ENCODE measurements at regions not wholly inside any gene's neighbourhood (a gene's known extent, or its start where the extent isn't known, plus 50 kb on each side); places are given as distances from the start of the nearest gene placed in this dataset.

DNA sequence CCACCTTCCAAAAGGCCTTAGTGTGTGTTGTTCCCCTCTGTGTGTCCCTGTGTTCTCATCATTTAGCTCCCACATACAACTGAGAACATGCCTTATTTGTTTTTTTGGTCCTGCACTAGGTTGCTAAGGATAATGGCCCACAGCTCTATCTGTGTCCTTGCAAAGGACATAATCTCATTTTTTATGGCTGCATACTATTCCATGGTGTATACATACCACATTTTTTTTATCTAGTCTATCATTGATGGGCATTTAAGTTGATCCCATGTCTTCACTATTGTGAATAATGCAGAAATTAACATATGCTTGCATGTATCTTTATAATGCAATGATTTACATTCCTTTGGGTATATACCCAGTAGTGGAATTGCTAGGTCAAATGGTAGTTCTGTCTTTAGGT, 645.7 kb downstream of the PDCD6IP start:
- Histone ChIP-seq H3K9ac (ENCODE audit: low read length) (no peak overlapping the region), H3K4me2 (ENCODE audit: low read length) (no peak overlapping the region), H3K4ac (ENCODE audit: low read depth, low read length) (no peak overlapping the region), H3K23ac (ENCODE audit: low read length) (no peak overlapping the region), H2BK12ac (ENCODE audit: low read length) (no peak overlapping the region), H3K79me2 (ENCODE audit: control insufficient read depth, insufficient read depth, low read length, poor library complexity) (no peaks in the 10 kb centered on the region), H3K14ac (ENCODE audit: low read length) (no peak overlapping the region), H2AFZ (ENCODE audit: insufficient read depth, low read length, poor library complexity) (no peak overlapping the region), H2BK120ac (ENCODE audit: insufficient read depth, low read length, poor library complexity) (no peak overlapping the region), H4K8ac (ENCODE audit: low read depth, low read length) (no peak overlapping the region), H3K79me1 (ENCODE audit: low read length) (no peaks in the 10 kb centered on the region), H4K91ac (ENCODE audit: low read depth, low read length) (no peak overlapping the region), H3K4me1 (ENCODE audit: control insufficient read depth in 1 of 2, insufficient read depth in 2 of 2, low read length in 2 of 2) (no peaks in the 10 kb centered on the region), H3K4me3 (ENCODE audit: low read depth, low read length) (no peak overlapping the region), H2BK5ac (ENCODE audit: low read depth, low read length, poor library complexity) (no peak overlapping the region), H4K12ac (ENCODE audit: low read depth, low read length) (no peak overlapping the region), H3K27me3 (ENCODE audit: insufficient read depth, low read length) (no peaks in the 10 kb centered on the region), H3K36me3 (ENCODE audit: control insufficient read depth in 1 of 2, insufficient read depth in 2 of 2, low read length in 2 of 2) (no peaks in the 10 kb centered on the region), H2AK5ac (ENCODE audit: low read length) (no peak overlapping the region), H3K27ac (ENCODE audit: low read depth, low read length) (no peak overlapping the region), H3K9me3 (ENCODE audit: insufficient read depth, low read depth, low read length) (no peaks in the 10 kb centered on the region), H3K18ac (ENCODE audit: low read length) (no peak overlapping the region)
- DNase-seq = no peak

DNA sequence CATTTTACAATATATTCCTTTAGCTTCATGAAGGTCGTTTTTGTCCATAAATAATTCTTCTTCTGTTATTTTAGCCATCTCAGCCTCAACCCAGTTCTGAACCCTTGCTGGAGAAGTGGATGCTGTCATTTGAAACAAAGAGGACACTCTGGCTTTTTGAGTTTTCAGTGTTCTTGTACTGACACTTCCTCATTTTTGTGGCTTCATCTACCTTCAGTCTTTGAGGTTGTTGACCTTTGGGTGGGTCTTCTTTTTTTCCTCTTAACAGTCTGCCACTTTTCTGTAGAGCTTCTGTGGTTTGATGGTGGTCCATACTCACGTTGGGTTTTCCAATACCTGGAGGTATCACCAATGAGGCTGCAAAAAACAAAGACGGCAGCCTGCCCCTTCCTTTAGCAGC, 650.9 kb downstream of the PDCD6IP start:
- Histone ChIP-seq H3K9ac (ENCODE audit: low read length) (no peak overlapping the region), H2BK120ac (ENCODE audit: insufficient read depth, low read length, poor library complexity) (no peak overlapping the region), H3K36me3 (ENCODE audit: control insufficient read depth in 1 of 2, insufficient read depth in 2 of 2, low read length in 2 of 2) (no peaks in the 10 kb centered on the region), H3K4ac (ENCODE audit: low read depth, low read length) (no peak overlapping the region), H3K27ac (ENCODE audit: low read depth, low read length) (no peak overlapping the region), H4K91ac (ENCODE audit: low read depth, low read length) (no peak overlapping the region), H2BK12ac (ENCODE audit: low read length) (no peak overlapping the region), H4K12ac (ENCODE audit: low read depth, low read length) (no peak overlapping the region), H3K9me3 (ENCODE audit: insufficient read depth, low read depth, low read length) (no peaks in the 10 kb centered on the region), H3K79me1 (ENCODE audit: low read length) (no peaks in the 10 kb centered on the region), H2AFZ (ENCODE audit: insufficient read depth, low read length, poor library complexity) (no peak overlapping the region), H2BK5ac (ENCODE audit: low read depth, low read length, poor library complexity) (no peak overlapping the region), H3K79me2 (ENCODE audit: control insufficient read depth, insufficient read depth, low read length, poor library complexity) (no peaks in the 10 kb centered on the region), H3K18ac (ENCODE audit: low read length) (no peak overlapping the region), H3K4me1 (ENCODE audit: control insufficient read depth in 1 of 2, insufficient read depth in 2 of 2, low read length in 2 of 2) (no peaks in the 10 kb centered on the region), H2AK5ac (ENCODE audit: low read length) (no peak overlapping the region), H3K4me2 (ENCODE audit: low read length) (no peak overlapping the region), H3K23ac (ENCODE audit: low read length) (no peak overlapping the region), H3K14ac (ENCODE audit: low read length) (no peak overlapping the region), H3K27me3 (ENCODE audit: insufficient read depth, low read length) (no peaks in the 10 kb centered on the region), H3K4me3 (ENCODE audit: low read depth, low read length) (no peak overlapping the region), H4K8ac (ENCODE audit: low read depth, low read length) (no peak overlapping the region)
- no CpG with 5 or more reads among the region's 3 CpGs for WGBS (ENCODE audit: extremely low coverage, insufficient coverage, insufficient read length)
- no peak for DNase-seq

GRCh38 chr3:34463414-34463813, 665.0 kb downstream of the PDCD6IP start:
- H3K23ac ChIP-seq (ENCODE audit: low read length) = no peak overlapping the region
- H3K79me1 ChIP-seq (ENCODE audit: low read length) = peaks cover 1% of the 10 kb centered on the region
- H4K12ac ChIP-seq (ENCODE audit: low read depth, low read length) = no peak overlapping the region
- no peak overlapping the region for H3K27ac ChIP-seq (ENCODE audit: low read depth, low read length)
- no peaks in the 10 kb centered on the region for H3K27me3 ChIP-seq (ENCODE audit: insufficient read depth, low read length)
- H2AK5ac ChIP-seq (ENCODE audit: low read length) = no peak overlapping the region
- no peak overlapping the region for H3K18ac ChIP-seq (ENCODE audit: low read length)
- no peaks in the 10 kb centered on the region for H3K36me3 ChIP-seq (ENCODE audit: control insufficient read depth in 1 of 2, insufficient read depth in 2 of 2, low read length in 2 of 2)
- no peak overlapping the region for H2BK120ac ChIP-seq (ENCODE audit: insufficient read depth, low read length, poor library complexity)
- H3K4me3 ChIP-seq (ENCODE audit: low read depth, low read length) = no peak overlapping the region
- H3K9ac ChIP-seq (ENCODE audit: low read length) = no peak overlapping the region
- no peak for DNase-seq
- H2AFZ ChIP-seq (ENCODE audit: insufficient read depth, low read length, poor library complexity) = no peak overlapping the region
- H3K9me3 ChIP-seq (ENCODE audit: insufficient read depth, low read depth, low read length) = no peaks in the 10 kb centered on the region
- no peak overlapping the region for H2BK5ac ChIP-seq (ENCODE audit: low read depth, low read length, poor library complexity)
- H3K4me2 ChIP-seq (ENCODE audit: low read length) = no peak overlapping the region
- no peak overlapping the region for H4K8ac ChIP-seq (ENCODE audit: low read depth, low read length)
- H3K14ac ChIP-seq (ENCODE audit: low read length) = no peak overlapping the region
- no peaks in the 10 kb centered on the region for H3K4me1 ChIP-seq (ENCODE audit: control insufficient read depth in 1 of 2, insufficient read depth in 2 of 2, low read length in 2 of 2)
- H3K4ac ChIP-seq (ENCODE audit: low read depth, low read length) = no peak overlapping the region
- no peak overlapping the region for H2BK12ac ChIP-seq (ENCODE audit: low read length)
- no CpG with 5 or more reads among the region's 1 CpG for whole genome bisulfite sequencing (ENCODE audit: extremely low coverage, insufficient coverage, insufficient read length)
- H4K91ac ChIP-seq (ENCODE audit: low read depth, low read length) = no peak overlapping the region
- H3K79me2 ChIP-seq (ENCODE audit: control insufficient read depth, insufficient read depth, low read length, poor library complexity) = no peaks in the 10 kb centered on the region

DNA sequence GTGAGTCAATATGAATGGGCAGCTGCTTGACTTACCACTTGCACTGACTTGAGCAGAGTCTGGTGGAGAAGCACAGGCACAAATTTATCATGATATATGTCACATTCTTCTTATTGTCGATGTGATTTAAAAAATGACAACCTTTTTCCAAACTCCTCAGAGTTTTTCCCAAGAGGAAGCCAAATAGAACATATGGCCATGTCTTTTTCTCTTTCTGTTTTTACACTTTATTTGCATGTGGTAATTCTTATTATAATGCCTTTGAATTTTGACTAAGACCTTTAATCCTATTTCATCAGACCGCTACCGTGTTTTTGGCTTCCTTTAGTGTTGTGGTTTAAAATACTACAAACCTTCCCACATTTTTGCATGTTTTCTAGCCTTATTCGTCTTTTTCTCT, 666.2 kb downstream of the PDCD6IP start:
- Histone ChIP-seq H3K4me1 (ENCODE audit: control insufficient read depth in 1 of 2, insufficient read depth in 2 of 2, low read length in 2 of 2) (no peaks in the 10 kb centered on the region), H3K4ac (ENCODE audit: low read depth, low read length) (no peak overlapping the region), H3K18ac (ENCODE audit: low read length) (no peak overlapping the region), H3K36me3 (ENCODE audit: control insufficient read depth in 1 of 2, insufficient read depth in 2 of 2, low read length in 2 of 2) (no peaks in the 10 kb centered on the region), H2BK120ac (ENCODE audit: insufficient read depth, low read length, poor library complexity) (no peak overlapping the region), H3K14ac (ENCODE audit: low read length) (no peak overlapping the region), H3K23ac (ENCODE audit: low read length) (no peak overlapping the region), H3K4me2 (ENCODE audit: low read length) (no peak overlapping the region), H3K27me3 (ENCODE audit: insufficient read depth, low read length) (no peaks in the 10 kb centered on the region), H3K27ac (ENCODE audit: low read depth, low read length) (no peak overlapping the region), H2AK5ac (ENCODE audit: low read length) (no peak overlapping the region), H3K79me1 (ENCODE audit: low read length) (peaks cover 1% of the 10 kb centered on the region), H2BK5ac (ENCODE audit: low read depth, low read length, poor library complexity) (no peak overlapping the region), H4K8ac (ENCODE audit: low read depth, low read length) (no peak overlapping the region), H2AFZ (ENCODE audit: insufficient read depth, low read length, poor library complexity) (no peak overlapping the region), H3K4me3 (ENCODE audit: low read depth, low read length) (no peak overlapping the region), H3K79me2 (ENCODE audit: control insufficient read depth, insufficient read depth, low read length, poor library complexity) (no peaks in the 10 kb centered on the region), H2BK12ac (ENCODE audit: low read length) (no peak overlapping the region), H4K12ac (ENCODE audit: low read depth, low read length) (no peak overlapping the region), H4K91ac (ENCODE audit: low read depth, low read length) (no peak overlapping the region), H3K9ac (ENCODE audit: low read length) (no peak overlapping the region), H3K9me3 (ENCODE audit: insufficient read depth, low read depth, low read length) (no peaks in the 10 kb centered on the region)
- WGBS (ENCODE audit: extremely low coverage, insufficient coverage, insufficient read length) = no CpG with 5 or more reads among the region's 4 CpGs
- no peak for DNase-seq

GRCh38 chr3:34475851-34476250, 677.4 kb downstream of the PDCD6IP start:
- Histone ChIP-seq H3K9me3 (ENCODE audit: insufficient read depth, low read depth, low read length) (no peaks in the 10 kb centered on the region), H2AK5ac (ENCODE audit: low read length) (no peak overlapping the region), H3K36me3 (ENCODE audit: control insufficient read depth in 1 of 2, insufficient read depth in 2 of 2, low read length in 2 of 2) (no peaks in the 10 kb centered on the region), H3K79me1 (ENCODE audit: low read length) (no peaks in the 10 kb centered on the region), H3K4me1 (ENCODE audit: control insufficient read depth in 1 of 2, insufficient read depth in 2 of 2, low read length in 2 of 2) (no peaks in the 10 kb centered on the region), H3K4ac (ENCODE audit: low read depth, low read length) (no peak overlapping the region), H4K91ac (ENCODE audit: low read depth, low read length) (no peak overlapping the region), H3K27ac (ENCODE audit: low read depth, low read length) (no peak overlapping the region), H3K4me2 (ENCODE audit: low read length) (no peak overlapping the region), H2BK12ac (ENCODE audit: low read length) (no peak overlapping the region), H3K18ac (ENCODE audit: low read length) (no peak overlapping the region), H4K8ac (ENCODE audit: low read depth, low read length) (no peak overlapping the region), H3K27me3 (ENCODE audit: insufficient read depth, low read length) (no peaks in the 10 kb centered on the region), H3K79me2 (ENCODE audit: control insufficient read depth, insufficient read depth, low read length, poor library complexity) (no peaks in the 10 kb centered on the region), H2AFZ (ENCODE audit: insufficient read depth, low read length, poor library complexity) (no peak overlapping the region), H2BK120ac (ENCODE audit: insufficient read depth, low read length, poor library complexity) (no peak overlapping the region), H3K23ac (ENCODE audit: low read length) (no peak overlapping the region), H3K4me3 (ENCODE audit: low read depth, low read length) (no peak overlapping the region), H4K12ac (ENCODE audit: low read depth, low read length) (no peak overlapping the region), H2BK5ac (ENCODE audit: low read depth, low read length, poor library complexity) (no peak overlapping the region), H3K14ac (ENCODE audit: low read length) (no peak overlapping the region), H3K9ac (ENCODE audit: low read length) (no peak overlapping the region)
- WGBS (ENCODE audit: extremely low coverage, insufficient coverage, insufficient read length) = no CpG with 5 or more reads among the region's 3 CpGs
- DNase-seq = no peak

Data from trophoblast cell (in vitro differentiated cells and primary cell).